NCI-H2196 treated with DMSO at 0.1 percent for 48 hours (cell line): ENCODE measurements at regions not wholly inside any gene's neighbourhood (a gene's known extent, or its start where the extent isn't known, plus 50 kb on each side); places are given as distances from the start of the nearest gene placed in this dataset.

Experiments
- DNase-seq: peaks from one replicate; lab custom pipeline; 2025; ENCODE audit not compliant: unreplicated experiment; lab: John Stamatoyannopoulos, UW

GRCh38 chr6:166052837-166053236, 114.8 kb downstream of the TBXT start:
- DNase-seq: no peak

GRCh38 chr6:166050559-166050958, 117.1 kb downstream of the TBXT start:
- no peak for DNase-seq

GRCh38 chr6:166046982-166047381, 120.7 kb downstream of the TBXT start:
- DNase-seq: no peak

GRCh38 chr6:166046226-166046625, 121.4 kb downstream of the TBXT start:
- DNase-seq: no peak

- DNase-seq: no peak
These were observed 121.8 kb downstream of the TBXT start for GRCh38 chr6:166045860-166046200.

GRCh38 chr6:166045173-166045859, 122.3 kb downstream of the TBXT start:
- DNase-seq: no peak

GRCh38 chr6:166041277-166041676, 126.4 kb downstream of the TBXT start:
- DNase-seq: no peak

GRCh38 chr6:166040292-166040691, 127.4 kb downstream of the TBXT start:
- DNase-seq: no peak

GRCh38 chr6:166036316-166037095, 131.1 kb downstream of the TBXT start:
- no peak for DNase-seq

- no peak for DNase-seq
These were observed 135.1 kb downstream of the TBXT start for GRCh38 chr6:166032366-166033200.

GRCh38 chr6:166031275-166031674, 136.4 kb downstream of the TBXT start:
- DNase-seq: no peak

- DNase-seq: no peak
These were observed 138.1 kb downstream of the TBXT start for GRCh38 chr6:166029506-166029905.

- no peak for DNase-seq
These were observed 139.9 kb downstream of the TBXT start for GRCh38 chr6:166027761-166028160.

GRCh38 chr6:166026586-166027126, 141.0 kb downstream of the TBXT start:
- no peak for DNase-seq

GRCh38 chr6:166025149-166025898, 142.3 kb downstream of the TBXT start:
- no peak for DNase-seq

GRCh38 chr6:166024252-166024651, 143.4 kb downstream of the TBXT start:
- no peak for DNase-seq

GRCh38 chr6:166023273-166023989, 144.2 kb downstream of the TBXT start:
- DNase-seq: no peak

GRCh38 chr6:166021429-166021828, 146.2 kb downstream of the TBXT start:
- DNase-seq: no peak

- DNase-seq: no peak
These were observed 148.4 kb downstream of the TBXT start for GRCh38 chr6:166019214-166019613.

- DNase-seq: no peak
These were observed 150.5 kb downstream of the TBXT start for GRCh38 chr6:166017032-166017635.
